Retina (tissue), 1 donor: ENCODE measurements at regions not wholly inside any gene's neighbourhood (a gene's known extent, or its start where the extent isn't known, plus 50 kb on each side); places are given as distances from the start of the nearest gene placed in this dataset.
A peak's percentile ranks its signal among the peaks of the same experiment; 100 is the strongest.
"Not testable (repeated sequence)": the region's sequence is repeated elsewhere in the genome, so short reads cannot be mapped to it uniquely, and the experiment has no call there.

ENCODE experiments used
- DNase-seq: peaks from one replicate; pipeline ENCODE4 v3.0.0-alpha.2; 2016

GRCh38 chr6:9370480-9370879 lies 935.1 kb upstream of the SLC35B3 start:
- DNase-seq = no peak

- DNase-seq = no peak
These were observed 930.0 kb upstream of the SLC35B3 start for GRCh38 chr6:9365378-9365777.

GRCh38 chr6:9361749-9362148 lies 926.4 kb upstream of the SLC35B3 start:
- DNase-seq = no peak

- DNase-seq = no peak
These were observed 925.5 kb upstream of the SLC35B3 start for GRCh38 chr6:9360881-9361280.

GRCh38 chr6:9347608-9348007 lies 912.3 kb upstream of the SLC35B3 start:
- DNase-seq = no peak

- DNase-seq = no peak
These were observed 911.6 kb upstream of the SLC35B3 start for GRCh38 chr6:9346923-9347322.

GRCh38 chr6:9335431-9335830 lies 900.1 kb upstream of the SLC35B3 start:
- DNase-seq = peak; percentile 85

GRCh38 chr6:9334979-9335378 lies 899.6 kb upstream of the SLC35B3 start:
- no peak for DNase-seq

GRCh38 chr6:9332241-9332780 lies 897.0 kb upstream of the SLC35B3 start:
- peak; percentile 45 for DNase-seq

- no peak for DNase-seq
These were observed 881.5 kb upstream of the SLC35B3 start for GRCh38 chr6:9316831-9317230.

- no peak for DNase-seq
These were observed 880.8 kb upstream of the SLC35B3 start for GRCh38 chr6:9315966-9316650.

- DNase-seq = no peak
These were observed 872.9 kb upstream of the SLC35B3 start for GRCh38 chr6:9308284-9308683.

GRCh38 chr6:9307786-9308185 lies 872.4 kb upstream of the SLC35B3 start:
- no peak for DNase-seq

- DNase-seq = no peak
These were observed 871.8 kb upstream of the SLC35B3 start for GRCh38 chr6:9307187-9307586.

GRCh38 chr6:9295644-9296043 lies 860.3 kb upstream of the SLC35B3 start:
- no peak for DNase-seq

- DNase-seq = no peak
These were observed 857.6 kb upstream of the SLC35B3 start for GRCh38 chr6:9292975-9293374.

- not testable (repeated sequence) for DNase-seq
These were observed 855.0 kb upstream of the SLC35B3 start for GRCh38 chr6:9290342-9290741.

- DNase-seq = no peak
These were observed 837.3 kb upstream of the SLC35B3 start for GRCh38 chr6:9272671-9273070.

- no peak for DNase-seq
These were observed 831.4 kb upstream of the SLC35B3 start for GRCh38 chr6:9266741-9267140.

- no peak for DNase-seq
These were observed 821.9 kb upstream of the SLC35B3 start for GRCh38 chr6:9257215-9257614.

- no peak for DNase-seq
These were observed 818.9 kb upstream of the SLC35B3 start for GRCh38 chr6:9254251-9254650.

- peak; percentile 42 for DNase-seq
These were observed 817.5 kb upstream of the SLC35B3 start for GRCh38 chr6:9252799-9253198.

- DNase-seq = peak; percentile 51
These were observed 815.5 kb upstream of the SLC35B3 start for GRCh38 chr6:9250852-9251251.

GRCh38 chr6:9248133-9248532 lies 812.8 kb upstream of the SLC35B3 start:
- no peak for DNase-seq

- no peak for DNase-seq
These were observed 805.5 kb upstream of the SLC35B3 start for GRCh38 chr6:9240861-9241260.
